Endothelial cell of umbilical vein (primary cell): ENCODE measurements at regions not wholly inside any gene's neighbourhood (a gene's known extent, or its start where the extent isn't known, plus 50 kb on each side); places are given as distances from the start of the nearest gene placed in this dataset.

Experiments
- BruUV-seq: library from RNA; stranded (reverse); fragments of 400-500 nt; replicated peaks from 2 replicates; lab custom pipeline; 2021; lab: Mats Ljungman, UMichigan
- CTCF ChIA-PET: fragments of 300-600, 350-600 bp; sonication (Branson Sonifier 250); formaldehyde crosslinking; loops from one replicate; lab custom pipeline; 2021; ENCODE audit warnings: antibody characterized with exemption, inconsistent platforms; lab: Charles Lee
- POLR2A ChIA-PET: fragments of 300-600, 350-600 bp; sonication (Branson Sonifier 250); formaldehyde crosslinking; loops from one replicate; lab custom pipeline; 2021; ENCODE audit warnings: antibody characterized with exemption, inconsistent platforms; lab: Charles Lee
- DNase-seq: peaks from one replicate; pipeline ENCODE4 v3.0.0-alpha.2; 2011; ENCODE audit warnings: low read depth, low spot score
- FAIRE-seq: peaks from 2 replicates; lab custom pipeline; 2011; peaks lifted over from hg19 to GRCh38; lab: Jason Lieb, UNC
- H2AFZ ChIP-seq: 2 replicates; pipeline ENCODE4 v1.6.0; 2012; ENCODE audit warnings: low read depth, low read length, control low read depth, inconsistent platforms
- H3K27ac ChIP-seq: 2 replicates; pipeline ENCODE4 v1.5.1; 2011; ENCODE audit warnings: low read depth, mild to moderate bottlenecking, control low read depth, low read length, moderate library complexity; ENCODE audit not compliant: insufficient read depth
- H3K27me3 ChIP-seq, 2 experiments: 2 replicates each; pipeline versions ENCODE4 v1.6.0 to v1.6.1; 2011; ENCODE audit warnings: low read length in 2 of 2, mixed read lengths in 1 of 2; ENCODE audit not compliant: control insufficient read depth in 2 of 2, insufficient read depth in 2 of 2
- H3K36me3 ChIP-seq, 2 experiments: 2 replicates in 1 of 2; 3 replicates in 1 of 2; pipeline ENCODE4 v1.5.1; 2011; ENCODE audit warnings: low read length in 2 of 2, mild to moderate bottlenecking in 1 of 2, moderate library complexity in 1 of 2; ENCODE audit not compliant: control insufficient read depth in 2 of 2, insufficient read depth in 2 of 2; ENCODE audit errors: extremely low read depth in 1 of 2
- H3K4me1 ChIP-seq: 3 replicates; pipeline ENCODE4 v1.5.1; 2011; ENCODE audit warnings: mild to moderate bottlenecking, low read length; ENCODE audit not compliant: control insufficient read depth, insufficient read depth; ENCODE audit errors: extremely low read depth
- H3K4me2 ChIP-seq: 2 replicates; pipeline ENCODE4 v1.6.1; 2011; ENCODE audit warnings: low read length, control low read depth, mixed read lengths; ENCODE audit not compliant: insufficient read depth
- H3K4me3 ChIP-seq, 3 experiments: fragments of 200-600 bp in 1 of 3; sonication (generic), shearing (Covaris generic) in 1 of 3; replicated peaks in 1 of 3; 2 replicates each; pipeline ENCODE4 v1.5.1; 2011 to 2016; ENCODE audit warnings: control low read depth in 3 of 3, low read length in 3 of 3, mild to moderate bottlenecking in 2 of 3, inconsistent platforms in 1 of 3, low read depth in 1 of 3, moderate library complexity in 1 of 3; ENCODE audit not compliant: insufficient read depth in 1 of 3
- H3K79me2 ChIP-seq: 2 replicates; pipeline ENCODE4 v1.6.0; 2012; ENCODE audit warnings: low read length, inconsistent platforms; ENCODE audit not compliant: control insufficient read depth, insufficient read depth
- H3K9ac ChIP-seq: replicated peaks from 2 replicates; pipeline ENCODE3; 2011; ENCODE audit warnings: low read length, control low read depth; ENCODE audit not compliant: insufficient read depth; ENCODE audit errors: extremely low read depth
- H3K9me1 ChIP-seq: replicated peaks from 3 replicates; pipeline ENCODE4 v1.6.0; 2011; ENCODE audit warnings: mild to moderate bottlenecking, low read length; ENCODE audit not compliant: control insufficient read depth, insufficient read depth; ENCODE audit errors: extremely low read depth
- H3K9me3 ChIP-seq: replicated peaks from 2 replicates; pipeline ENCODE4 v1.5.1; 2012; ENCODE audit warnings: low read length, inconsistent platforms; ENCODE audit not compliant: control insufficient read depth, insufficient read depth
- H4K20me1 ChIP-seq: replicated peaks from 2 replicates; pipeline ENCODE3; 2011; ENCODE audit warnings: mild to moderate bottlenecking, low read length; ENCODE audit not compliant: control insufficient read depth, insufficient read depth; ENCODE audit errors: extremely low read depth
- EZH2 ChIP-seq: IDR thresholded peaks from 2 replicates; pipeline ENCODE4 v1.6.1; 2012; ENCODE audit warnings: borderline replicate concordance, low read depth, mild to moderate bottlenecking, moderate library complexity, low read length, inconsistent platforms; ENCODE audit not compliant: severe bottlenecking
- FOS ChIP-seq: IDR thresholded peaks from 2 replicates; pipeline ENCODE4 v1.6.1; 2011; ENCODE audit warnings: mild to moderate bottlenecking, low read length, moderate library complexity, borderline replicate concordance; ENCODE audit not compliant: insufficient read depth
- GATA2 ChIP-seq: IDR thresholded peaks from 2 replicates; pipeline ENCODE4 v1.7.0; 2011; ENCODE audit warnings: low read depth, mild to moderate bottlenecking, moderate library complexity, mixed read lengths, low read length; ENCODE audit not compliant: insufficient read length, insufficient read depth
- JUN ChIP-seq: IDR thresholded peaks from 2 replicates; pipeline ENCODE4 v1.6.1; 2011; ENCODE audit warnings: borderline replicate concordance, low read depth; ENCODE audit not compliant: insufficient read length, insufficient read depth
- MAX ChIP-seq: IDR thresholded peaks from 2 replicates; pipeline ENCODE4 v1.6.1; 2011; ENCODE audit not compliant: insufficient read depth, insufficient read length
- MYC ChIP-seq: IDR thresholded peaks from one replicate; pipeline ENCODE4 v1.6.1; 2011; ENCODE audit warnings: mild to moderate bottlenecking, low read depth, low read length
- POLR2A ChIP-seq: IDR thresholded peaks from 2 replicates; pipeline ENCODE4 v1.6.1; 2012; ENCODE audit warnings: low read depth, mild to moderate bottlenecking, control low read depth, low read length
- POLR2AphosphoS5 ChIP-seq: IDR thresholded peaks from 2 replicates; pipeline ENCODE4 v1.6.1; 2012; ENCODE audit warnings: low read depth, mild to moderate bottlenecking, control low read depth, low read length, moderate library complexity; ENCODE audit not compliant: insufficient read depth
- dilution Hi-C: fragments of 300-500 bp; cut with MboI; formaldehyde crosslinking; loops from one replicate; pipeline ENCODE4 v1.15.0; 2019; ENCODE audit warnings: low sequenced_read_pairs; ENCODE audit not compliant: extremely low pct_ligation_motif_present
- intact Hi-C: fragments of 100-400 bp; cut with micrococcal nuclease; formaldehyde crosslinking; loops from one replicate; pipeline ENCODE4 v1.10.0; 2022
- TF ChIP-seq, protein P1 (sequence below), 2 donors: IDR thresholded peaks; 1 replicate in 1 of 2; 2 replicates in 1 of 2; pipeline ENCODE4 v1.5.1; 2011; ENCODE audit warnings: low read length in 2 of 2, mild to moderate bottlenecking in 2 of 2, moderate library complexity in 2 of 2, control low read depth in 1 of 2, inconsistent platforms in 1 of 2, low read depth in 1 of 2; ENCODE audit not compliant: insufficient read depth in 1 of 2; ENCODE audit errors: extremely low read depth in 1 of 2

GRCh38 chr14:95006051-95006450, 151.3 kb downstream of the DICER1 start:
- Histone ChIP-seq H3K27ac (no peak overlapping the region), H3K36me3 (no peaks in the 10 kb centered on the region), H3K79me2 (no peaks in the 10 kb centered on the region), H3K27me3 (no peaks in the 10 kb centered on the region), H3K9me3 (no peaks in the 10 kb centered on the region), H3K9me1 (no peaks in the 10 kb centered on the region), H4K20me1 (no peaks in the 10 kb centered on the region), H3K4me1 (no peaks in the 10 kb centered on the region), H3K4me3 (no peak overlapping the region), H3K4me2 (no peak overlapping the region), H3K9ac (no peak overlapping the region), H2AFZ (no peak overlapping the region)
- FAIRE-seq (no peak), DNase-seq (no peak)
- no peak for TF ChIP-seq GATA2
- TF ChIP-seq MYC, result no peak
- TF ChIP-seq FOS, result no peak
- TF ChIP-seq, protein P1, sequence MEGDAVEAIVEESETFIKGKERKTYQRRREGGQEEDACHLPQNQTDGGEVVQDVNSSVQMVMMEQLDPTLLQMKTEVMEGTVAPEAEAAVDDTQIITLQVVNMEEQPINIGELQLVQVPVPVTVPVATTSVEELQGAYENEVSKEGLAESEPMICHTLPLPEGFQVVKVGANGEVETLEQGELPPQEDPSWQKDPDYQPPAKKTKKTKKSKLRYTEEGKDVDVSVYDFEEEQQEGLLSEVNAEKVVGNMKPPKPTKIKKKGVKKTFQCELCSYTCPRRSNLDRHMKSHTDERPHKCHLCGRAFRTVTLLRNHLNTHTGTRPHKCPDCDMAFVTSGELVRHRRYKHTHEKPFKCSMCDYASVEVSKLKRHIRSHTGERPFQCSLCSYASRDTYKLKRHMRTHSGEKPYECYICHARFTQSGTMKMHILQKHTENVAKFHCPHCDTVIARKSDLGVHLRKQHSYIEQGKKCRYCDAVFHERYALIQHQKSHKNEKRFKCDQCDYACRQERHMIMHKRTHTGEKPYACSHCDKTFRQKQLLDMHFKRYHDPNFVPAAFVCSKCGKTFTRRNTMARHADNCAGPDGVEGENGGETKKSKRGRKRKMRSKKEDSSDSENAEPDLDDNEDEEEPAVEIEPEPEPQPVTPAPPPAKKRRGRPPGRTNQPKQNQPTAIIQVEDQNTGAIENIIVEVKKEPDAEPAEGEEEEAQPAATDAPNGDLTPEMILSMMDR (IDR thresholded peaks at IDR 0.05; ENCODE audit: extremely low read depth in 1 of 2, insufficient read depth in 1 of 2, low read depth in 1 of 2, low read length in 2 of 2), result no peak
- no peak for TF ChIP-seq EZH2
- no peak for TF ChIP-seq POLR2AphosphoS5
- no peak for TF ChIP-seq JUN
- no peak for TF ChIP-seq POLR2A
- TF ChIP-seq MAX, result no peak
- intact Hi-C loops, result no loop called here
- CTCF ChIA-PET, result no interaction called here
- no TSS peak for BruUV-seq
- POLR2A ChIA-PET, result no interaction called here
- dilution Hi-C loops, result no loop called here
